GM21576 (cell line): ENCODE measurements at regions not wholly inside any gene's neighbourhood (a gene's known extent, or its start where the extent isn't known, plus 50 kb on each side); places are given as distances from the start of the nearest gene placed in this dataset.

ENCODE experiments used
- ATAC-seq: cut with Tn5 transposase; IDR thresholded peaks from one replicate; pipeline ENCODE4 v1.9.1; 2021; ENCODE audit warnings: mild to moderate bottlenecking, moderate library complexity; ENCODE audit not compliant: unreplicated experiment

- no peak for ATAC-seq
Measured at GRCh38 chr2:123101434-123101833, 923.7 kb upstream of the CNTNAP5 start.

- no peak for ATAC-seq
Measured at GRCh38 chr2:123103902-123104301, 921.2 kb upstream of the CNTNAP5 start.

- ATAC-seq: no peak
Measured at GRCh38 chr2:123116595-123116994, 908.5 kb upstream of the CNTNAP5 start.

GRCh38 chr2:123127236-123127635 lies 897.9 kb upstream of the CNTNAP5 start:
- no peak for ATAC-seq

- ATAC-seq: no peak
Measured at GRCh38 chr2:123128951-123129350, 896.1 kb upstream of the CNTNAP5 start.

GRCh38 chr2:123136419-123136818 lies 888.7 kb upstream of the CNTNAP5 start:
- no peak for ATAC-seq

GRCh38 chr2:123144082-123144481 lies 881.0 kb upstream of the CNTNAP5 start:
- ATAC-seq: no peak

GRCh38 chr2:123153041-123153440 lies 872.0 kb upstream of the CNTNAP5 start:
- no peak for ATAC-seq

GRCh38 chr2:123154195-123154594 lies 870.9 kb upstream of the CNTNAP5 start:
- ATAC-seq: no peak

GRCh38 chr2:123157016-123157415 lies 868.1 kb upstream of the CNTNAP5 start:
- no peak for ATAC-seq

- ATAC-seq: no peak
Measured at GRCh38 chr2:123162400-123163016, 862.6 kb upstream of the CNTNAP5 start.

GRCh38 chr2:123163398-123163797 lies 861.7 kb upstream of the CNTNAP5 start:
- no peak for ATAC-seq

GRCh38 chr2:123164216-123164615 lies 860.9 kb upstream of the CNTNAP5 start:
- ATAC-seq: no peak

GRCh38 chr2:123165616-123166015 lies 859.5 kb upstream of the CNTNAP5 start:
- ATAC-seq: no peak

GRCh38 chr2:123179526-123179925 lies 845.6 kb upstream of the CNTNAP5 start:
- ATAC-seq: no peak

GRCh38 chr2:123195957-123196356 lies 829.1 kb upstream of the CNTNAP5 start:
- ATAC-seq: no peak

- ATAC-seq: no peak
Measured at GRCh38 chr2:123200035-123200434, 825.1 kb upstream of the CNTNAP5 start.

- ATAC-seq: no peak
Measured at GRCh38 chr2:123207245-123207644, 817.8 kb upstream of the CNTNAP5 start.

- no peak for ATAC-seq
Measured at GRCh38 chr2:123209202-123209601, 815.9 kb upstream of the CNTNAP5 start.

- no peak for ATAC-seq
Measured at GRCh38 chr2:123211181-123211580, 813.9 kb upstream of the CNTNAP5 start.

GRCh38 chr2:123245156-123245555 lies 779.9 kb upstream of the CNTNAP5 start:
- no peak for ATAC-seq

GRCh38 chr2:123258877-123259539 lies 766.1 kb upstream of the CNTNAP5 start:
- ATAC-seq: no peak

GRCh38 chr2:123262856-123263255 lies 762.2 kb upstream of the CNTNAP5 start:
- ATAC-seq: no peak
